Pancreas (tissue), 10 donors: ENCODE measurements at regions not wholly inside any gene's neighbourhood (a gene's known extent, or its start where the extent isn't known, plus 50 kb on each side); places are given as distances from the start of the nearest gene placed in this dataset.
"Not testable (repeated sequence)": the region's sequence is repeated elsewhere in the genome, so short reads cannot be mapped to it uniquely, and the experiment has no call there.

Source experiments
- ATAC-seq, 4 donors: fragments of 200-7000 bp; cut with Tn5 transposase; one replicate each; pipeline versions ENCODE4 v1.8.0 to v1.9.1; 2020; ENCODE audit warnings: mild to moderate bottlenecking in 4 of 4, moderate library complexity in 4 of 4
- DNase-seq, 6 donors: peaks; one replicate each; pipeline ENCODE4 v3.0.0-alpha.2; 2020
- FAIRE-seq: peaks from 2 replicates; lab custom pipeline; 2012; peaks lifted over from hg19 to GRCh38; lab: Jason Lieb, UNC
- H3K27ac ChIP-seq, 4 donors: fragments of 200-600 bp; sonication (generic); 1 replicate in 3 of 4; 2 replicates in 1 of 4; pipeline versions ENCODE4 v1.5.0 to v1.8.0; 2020
- H3K27me3 ChIP-seq, 4 donors: fragments of 200-600 bp; one replicate each; pipeline ENCODE4 v1.8.0; 2021
- H3K36me3 ChIP-seq, 3 donors: fragments of 200-600 bp; sonication (generic) in 1 of 3; one replicate each; pipeline versions ENCODE4 v1.5.0 to v1.8.0; 2020 to 2021
- H3K4me1 ChIP-seq, 3 donors: fragments of 200-600 bp; one replicate each; pipeline ENCODE4 v1.8.0; 2021
- H3K4me3 ChIP-seq, 4 donors: fragments of 200-600 bp; sonication (generic) in 2 of 4; one replicate each; pipeline versions ENCODE4 v1.5.0 to v1.8.0; 2020 to 2021
- H3K9me3 ChIP-seq, 4 donors: fragments of 200-600 bp; one replicate each; pipeline ENCODE4 v1.8.0; 2021
- WGBS, 2 donors: extraction: QIAGEN DNeasy Blood & Tissue Kit; methylation state at CpG; one replicate each; pipeline ENCODE4 v1.1.7; 2013; 5-methylcytosine and 5-hydroxymethylcytosine counted together
- intact Hi-C, 3 donors: fragments of 100-400 bp; cut with DNase I; formaldehyde crosslinking; loops; one replicate each; pipeline versions ENCODE4 v1.11.1 to v1.14.2; 2022
- TF ChIP-seq, protein P1 (sequence below), 4 donors: fragments of 200-600 bp; sonication (generic) in 3 of 4; IDR thresholded peaks; one replicate each; pipeline versions ENCODE4 v1.5.0 to v1.8.0; 2021; ENCODE audit warnings: antibody characterized with exemption in 4 of 4
- donor health status: healthy with polysubstance abuse.
- donor health status: DM: no; HTN: no; CAD: no; lungs with moderate emphysema.
- donor health status: DM: no; HTN: no; CAD: no.
- donor health status: control.
- donor health status: control.
- donor health status: Bipolar disorder and iron deficiency.
- donor health status: DM: yes; HTN: yes; CAD: no.
- donor health status: DM: no; HTN: no; CAD: no.
- donor health status: DM: no; HTN: no; CAD: no.
- donor health status: DM: yes; HTN: yes; CAD: no.

- Histone ChIP-seq H3K4me1 (no peaks in the 10 kb centered on the region), H3K27ac (no peak overlapping the region), H3K36me3 (no peaks in the 10 kb centered on the region), H3K4me3 (no peak overlapping the region), H3K27me3 (no peaks in the 10 kb centered on the region), H3K9me3 (no peaks in the 10 kb centered on the region)
- WGBS, 2 donors = 35 to 38% methylated on average over 2 of the region's 2 CpGs
- FAIRE-seq (no peak), ATAC-seq (no peak), DNase-seq (no peak)
- TF ChIP-seq, protein P1, sequence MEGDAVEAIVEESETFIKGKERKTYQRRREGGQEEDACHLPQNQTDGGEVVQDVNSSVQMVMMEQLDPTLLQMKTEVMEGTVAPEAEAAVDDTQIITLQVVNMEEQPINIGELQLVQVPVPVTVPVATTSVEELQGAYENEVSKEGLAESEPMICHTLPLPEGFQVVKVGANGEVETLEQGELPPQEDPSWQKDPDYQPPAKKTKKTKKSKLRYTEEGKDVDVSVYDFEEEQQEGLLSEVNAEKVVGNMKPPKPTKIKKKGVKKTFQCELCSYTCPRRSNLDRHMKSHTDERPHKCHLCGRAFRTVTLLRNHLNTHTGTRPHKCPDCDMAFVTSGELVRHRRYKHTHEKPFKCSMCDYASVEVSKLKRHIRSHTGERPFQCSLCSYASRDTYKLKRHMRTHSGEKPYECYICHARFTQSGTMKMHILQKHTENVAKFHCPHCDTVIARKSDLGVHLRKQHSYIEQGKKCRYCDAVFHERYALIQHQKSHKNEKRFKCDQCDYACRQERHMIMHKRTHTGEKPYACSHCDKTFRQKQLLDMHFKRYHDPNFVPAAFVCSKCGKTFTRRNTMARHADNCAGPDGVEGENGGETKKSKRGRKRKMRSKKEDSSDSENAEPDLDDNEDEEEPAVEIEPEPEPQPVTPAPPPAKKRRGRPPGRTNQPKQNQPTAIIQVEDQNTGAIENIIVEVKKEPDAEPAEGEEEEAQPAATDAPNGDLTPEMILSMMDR (IDR thresholded peaks at IDR 0.05) = no peak
- intact Hi-C loops = no loop called here
These were observed 942.2 kb downstream of the TRAM1L1 start for GRCh38 chr4:116143198-116143597.

- no peak for FAIRE-seq
- no peaks in the 10 kb centered on the region for H3K27me3 ChIP-seq
- 80 to 83% methylated on average over 3 of the region's 3 CpGs for whole genome bisulfite sequencing, 2 donors
- no peak for ATAC-seq
- H3K4me1 ChIP-seq = no peaks in the 10 kb centered on the region
- H3K4me3 ChIP-seq = no peak overlapping the region
- TF ChIP-seq, protein P1 (IDR thresholded peaks at IDR 0.05) = no peak
- DNase-seq = no peak
- H3K36me3 ChIP-seq = no peaks in the 10 kb centered on the region
- intact Hi-C loops = no loop called here
- no peak overlapping the region for H3K27ac ChIP-seq
- no peaks in the 10 kb centered on the region for H3K9me3 ChIP-seq
These were observed 952.4 kb downstream of the TRAM1L1 start for GRCh38 chr4:116132946-116133345.

GRCh38 chr4:116126794-116127193, 958.6 kb downstream of the TRAM1L1 start:
- no peak overlapping the region for H3K27ac ChIP-seq
- H3K27me3 ChIP-seq = no peaks in the 10 kb centered on the region
- intact Hi-C loops = no loop called here
- H3K4me1 ChIP-seq = no peaks in the 10 kb centered on the region
- WGBS, 2 donors = 69 to 82% methylated on average over 2 of the region's 2 CpGs
- H3K9me3 ChIP-seq = no peaks in the 10 kb centered on the region
- DNase-seq (no peak), FAIRE-seq (no peak), ATAC-seq (no peak)
- H3K4me3 ChIP-seq = no peak overlapping the region
- TF ChIP-seq, protein P1 (IDR thresholded peaks at IDR 0.05) = no peak
- H3K36me3 ChIP-seq = no peaks in the 10 kb centered on the region

GRCh38 chr4:116122124-116122523, 963.3 kb downstream of the TRAM1L1 start:
- no peak for ATAC-seq
- Histone ChIP-seq H3K4me3 (no peak overlapping the region), H3K27me3 (no peaks in the 10 kb centered on the region), H3K4me1 (no peaks in the 10 kb centered on the region), H3K27ac (no peak overlapping the region), H3K9me3 (no peaks in the 10 kb centered on the region), H3K36me3 (no peaks in the 10 kb centered on the region)
- no peak for DNase-seq
- WGBS, 2 donors = 40% methylated on average over 1 of the region's 1 CpG
- TF ChIP-seq, protein P1 (IDR thresholded peaks at IDR 0.05) = no peak
- no peak for FAIRE-seq
- intact Hi-C loops = no loop called here

DNA sequence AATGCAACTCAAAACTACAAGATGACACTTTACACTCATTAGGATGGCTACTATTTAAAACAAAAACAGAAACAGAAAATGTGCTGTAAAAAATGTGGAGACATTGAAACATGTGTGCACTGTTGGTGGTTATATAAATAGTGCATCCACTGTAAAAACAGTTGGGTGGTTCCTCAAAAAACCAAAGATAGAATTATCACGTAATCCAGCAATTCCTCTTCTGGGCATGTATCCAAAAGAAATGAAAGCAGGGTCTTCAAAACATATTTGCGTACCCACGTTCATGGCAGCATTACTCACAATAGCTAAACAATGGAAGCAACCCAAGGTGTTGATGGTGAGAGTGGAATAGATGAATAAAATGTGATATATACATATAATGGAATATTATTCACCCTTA, 967.2 kb downstream of the TRAM1L1 start:
- no peak overlapping the region for H3K27ac ChIP-seq
- DNase-seq (no peak), ATAC-seq (no peak), FAIRE-seq (no peak)
- H3K4me1 ChIP-seq = no peaks in the 10 kb centered on the region
- intact Hi-C loops = no loop called here
- TF ChIP-seq, protein P1 (IDR thresholded peaks at IDR 0.05) = no peak
- H3K36me3 ChIP-seq = no peaks in the 10 kb centered on the region
- H3K27me3 ChIP-seq = no peaks in the 10 kb centered on the region
- H3K9me3 ChIP-seq = no peaks in the 10 kb centered on the region
- 60 to 70% methylated on average over 3 of the region's 3 CpGs for WGBS, 2 donors
- no peak overlapping the region for H3K4me3 ChIP-seq

DNA sequence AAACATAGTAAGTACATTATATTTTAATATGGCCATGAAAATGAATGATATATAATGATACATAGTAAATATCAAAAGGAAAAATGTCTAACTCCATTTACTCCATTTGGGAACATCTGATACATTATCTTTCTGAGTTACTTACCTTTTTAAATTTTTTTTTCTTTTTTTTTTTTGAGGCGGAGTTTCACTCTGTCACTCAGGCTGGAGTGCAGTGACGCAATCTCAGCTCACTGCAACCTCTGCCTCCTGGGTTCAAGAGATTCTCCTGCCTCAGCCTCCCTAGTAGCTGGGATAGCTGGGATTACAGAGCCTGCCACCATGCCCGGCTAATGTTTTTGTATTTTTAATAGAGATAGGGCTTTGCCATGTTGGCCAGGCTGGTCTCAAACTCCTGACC, 972.5 kb downstream of the TRAM1L1 start:
- H3K27ac ChIP-seq, H3K4me3 ChIP-seq, intact Hi-C loops, H3K27me3 ChIP-seq, H3K4me1 ChIP-seq, H3K36me3 ChIP-seq, DNase-seq, H3K9me3 ChIP-seq, FAIRE-seq, ATAC-seq: not testable (repeated sequence)
- WGBS, 2 donors = 71 to 81% methylated on average over 3 of the region's 3 CpGs
